ENCODE measurements at regions not wholly inside any gene's neighbourhood (a gene's known extent, or its start where the extent isn't known, plus 50 kb on each side); places are given as distances from the start of the nearest gene placed in this dataset.

GRCh38 chr5:115381911-115382662 lies 85.6 kb upstream of the CCDC112 start:
- TF ChIP-seq ZNF264 (CRISPR knock-in tag; IDR thresholded peaks at IDR 0.05) (no peak), NR2F6 (IDR thresholded peaks at IDR 0.05) (no peak), NR2F6 (CRISPR knock-in tag; IDR thresholded peaks at IDR 0.05) (no peak), HNF4A (CRISPR knock-in tag; IDR thresholded peaks at IDR 0.05) (no peak), AHR (CRISPR knock-in tag; IDR thresholded peaks at IDR 0.05) (no peak), SMYD3 (CRISPR knock-in tag; IDR thresholded peaks at IDR 0.05) (no peak), NKX3-1 (CRISPR knock-in tag; IDR thresholded peaks at IDR 0.05) (no peak), HOXA7 (CRISPR knock-in tag; IDR thresholded peaks at IDR 0.05) (no peak), ZFAT (CRISPR knock-in tag; conservative IDR thresholded peaks at IDR 0.05) (no peak), ZNF280B (CRISPR knock-in tag; IDR thresholded peaks at IDR 0.05; ENCODE audit: borderline replicate concordance) (no peak), SIN3B (IDR thresholded peaks at IDR 0.05; ENCODE audit: low read length) (no peak), ZNF460 (CRISPR knock-in tag; IDR thresholded peaks at IDR 0.05; ENCODE audit: borderline replicate concordance) (no peak), MAFK (conservative IDR thresholded peaks at IDR 0.05 in 1 of 2, IDR thresholded peaks at IDR 0.05 in 1 of 2; ENCODE audit: low read length in 2 of 2) (peak; percentile 97 to 99), MAFF (IDR thresholded peaks at IDR 0.05; ENCODE audit: low read depth, low read length) (peak; percentile 98), EEA1 (CRISPR knock-in tag; IDR thresholded peaks at IDR 0.05; ENCODE audit: borderline replicate concordance) (no peak)
- Histone ChIP-seq H3K9ac (ENCODE audit: insufficient read depth, low read depth, low read length) (no peak overlapping the region), H3K79me2 (ENCODE audit: insufficient read depth, low read length) (no peaks in the 10 kb centered on the region), H3K4me1 (ENCODE audit: insufficient read depth, low read length) (no peaks in the 10 kb centered on the region), H3K36me3 (replicated peaks in 1 of 2; ENCODE audit: control insufficient read depth in 1 of 2, insufficient read depth in 2 of 2, low read length in 2 of 2) (no peaks in the 10 kb centered on the region), H4K20me1 (ENCODE audit: insufficient read depth, low read length) (no peaks in the 10 kb centered on the region), H3K4me3 (replicated peaks in 1 of 3; ENCODE audit: insufficient read depth in 1 of 3, low read depth in 2 of 3, low read length in 3 of 3) (no peak overlapping the region), H3K27me3 (ENCODE audit: control insufficient read depth in 1 of 2, insufficient read depth in 2 of 2, low read length in 2 of 2) (peaks cover 0 to 2% of the 10 kb centered on the region in 2 experiments; a peak in 2 of 5 replicates), H2AFZ (ENCODE audit: low read length) (no peak overlapping the region), H3K27ac (ENCODE audit: extremely low read length, insufficient read depth, low read length) (no peak overlapping the region), H3K4me2 (ENCODE audit: low read depth, low read length) (no peak overlapping the region), H3K9me3 (ENCODE audit: low read length) (no peaks in the 10 kb centered on the region)
- intact Hi-C loops (cut with micrococcal nuclease; ENCODE audit: unreplicated experiment) (no loop called here), in situ Hi-C loops (cut with HindIII; ENCODE audit: extremely low pct_ligation_motif_present, low pct_unique_long_range_greater_than_20kb) (no loop called here)
- DNase-seq (ENCODE audit: low spot score) (no peak), FAIRE-seq (no peak), ATAC-seq (no peak)
- POLR2A ChIA-PET = no interaction called here
- BruUV-seq (replicated peaks) = no TSS peak
- WGBS (ENCODE audit: low lambda C conversion rate) = 68% methylated on average over 4 of the region's 4 CpGs
- CTCF ChIA-PET (ENCODE audit: low intra/inter-chr PET ratio, low total read pairs) = no interaction called here
